HepG2 (cell line): ENCODE measurements at regions not wholly inside any gene's neighbourhood (a gene's known extent, or its start where the extent isn't known, plus 50 kb on each side); places are given as distances from the start of the nearest gene placed in this dataset.

Source experiments
- KDM5A ChIP-seq: fragments of 200-600 bp; sonication (generic); IDR thresholded peaks from 2 replicates; pipeline ENCODE4 v1.7.0; 2018; ENCODE audit warnings: antibody characterized with exemption, mild to moderate bottlenecking, low read length, borderline replicate concordance
- MED13 ChIP-seq: sonication (generic); formaldehyde crosslinking; IDR thresholded peaks from 2 replicates; pipeline ENCODE4 v1.5.0; 2020; ENCODE audit warnings: missing genetic modification reagents
- PRPF4 ChIP-seq: fragments of 200-400 bp; formaldehyde crosslinking; IDR thresholded peaks from 2 replicates; pipeline ENCODE4 v1.6.1; 2016; ENCODE audit warnings: low read length, low read depth; ENCODE audit not compliant: poor library complexity, severe bottlenecking
- RAD21 ChIP-seq: fragments of 450-650 bp; formaldehyde crosslinking; IDR thresholded peaks from 2 replicates; pipeline ENCODE4 v1.5.0; 2020; ENCODE audit warnings: mild to moderate bottlenecking
- ZFAT ChIP-seq: sonication (generic); formaldehyde crosslinking; conservative IDR thresholded peaks from 2 replicates; pipeline ENCODE4 v1.8.1; 2023; ENCODE audit warnings: missing genetic modification reagents, inconsistent platforms
- TF ChIP-seq, protein P1 (sequence below): sonication (generic); formaldehyde crosslinking; conservative IDR thresholded peaks from 2 replicates; pipeline ENCODE4 v1.4.0; 2020; ENCODE audit warnings: missing genetic modification reagents

- no peak for TF ChIP-seq MED13
- no peak for TF ChIP-seq RAD21
- TF ChIP-seq PRPF4 = no peak
- no peak for TF ChIP-seq KDM5A
- TF ChIP-seq, protein P1, sequence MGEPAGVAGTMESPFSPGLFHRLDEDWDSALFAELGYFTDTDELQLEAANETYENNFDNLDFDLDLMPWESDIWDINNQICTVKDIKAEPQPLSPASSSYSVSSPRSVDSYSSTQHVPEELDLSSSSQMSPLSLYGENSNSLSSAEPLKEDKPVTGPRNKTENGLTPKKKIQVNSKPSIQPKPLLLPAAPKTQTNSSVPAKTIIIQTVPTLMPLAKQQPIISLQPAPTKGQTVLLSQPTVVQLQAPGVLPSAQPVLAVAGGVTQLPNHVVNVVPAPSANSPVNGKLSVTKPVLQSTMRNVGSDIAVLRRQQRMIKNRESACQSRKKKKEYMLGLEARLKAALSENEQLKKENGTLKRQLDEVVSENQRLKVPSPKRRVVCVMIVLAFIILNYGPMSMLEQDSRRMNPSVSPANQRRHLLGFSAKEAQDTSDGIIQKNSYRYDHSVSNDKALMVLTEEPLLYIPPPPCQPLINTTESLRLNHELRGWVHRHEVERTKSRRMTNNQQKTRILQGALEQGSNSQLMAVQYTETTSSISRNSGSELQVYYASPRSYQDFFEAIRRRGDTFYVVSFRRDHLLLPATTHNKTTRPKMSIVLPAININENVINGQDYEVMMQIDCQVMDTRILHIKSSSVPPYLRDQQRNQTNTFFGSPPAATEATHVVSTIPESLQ (CRISPR knock-in tag) = no peak
- TF ChIP-seq ZFAT = no peak
Observed at GRCh38 chr6:54680531-54680930, 166.0 kb upstream of the FAM83B start.
